K562 (cell line): ENCODE measurements at regions not wholly inside any gene's neighbourhood (a gene's known extent, or its start where the extent isn't known, plus 50 kb on each side); places are given as distances from the start of the nearest gene placed in this dataset.

Experiments
- ATAC-seq: fragments of 200-7000 bp; cut with Tn5 transposase; 3 replicates; pipeline ENCODE4 v1.9.1; 2020; ENCODE audit warnings: moderate library complexity
- BruUV-seq: library from RNA; stranded (reverse); fragments of 400-500 nt; replicated peaks from 2 replicates; lab custom pipeline; 2021; lab: Mats Ljungman, UMichigan
- CTCF ChIA-PET: fragments of 300-600 bp; formaldehyde crosslinking; extraction: SDS; loops from one replicate; lab custom pipeline; 2021; ENCODE audit warnings: low intra/inter-chr PET ratio; lab: Yijun Ruan, JAX
- POLR2A ChIA-PET: fragments of 300-600, 350-650 bp; sonication (Branson Sonifier 250); formaldehyde crosslinking; extraction: SDS; loops from one replicate; lab custom pipeline; 2021; ENCODE audit warnings: antibody characterized with exemption, inconsistent platforms; lab: Yijun Ruan, JAX
- DNase-seq, 4 experiments: peaks; one replicate each; pipeline versions ENCODE4 v3.0.0 to v3.0.0-alpha.2; 2011 to 2018; ENCODE audit warnings: low spot score in 3 of 4, mixed read lengths in 3 of 4; ENCODE audit errors: extremely low read depth in 1 of 4
- FAIRE-seq: peaks from 2 replicates; lab custom pipeline; 2011; peaks lifted over from hg19 to GRCh38; lab: Jason Lieb, UNC
- H2AFZ ChIP-seq: 2 replicates; pipeline ENCODE4 v1.6.0; 2011; ENCODE audit warnings: low read depth, low read length, control low read depth, inconsistent platforms
- H3K27ac ChIP-seq: fragments of 200-600 bp; 3 replicates; pipeline ENCODE4 v1.8.0; 2011; ENCODE audit warnings: low read depth, mild to moderate bottlenecking, control low read depth, inconsistent platforms, low read length, moderate library complexity, mixed read lengths; ENCODE audit errors: extremely low read depth
- H3K27me3 ChIP-seq, 2 experiments: fragments of 300-600 bp in 1 of 2; 2 replicates in 1 of 2; 3 replicates in 1 of 2; pipeline versions ENCODE4 v1.6.0 to v1.8.0; 2011; ENCODE audit warnings: inconsistent platforms in 2 of 2, low read length in 2 of 2, mild to moderate bottlenecking in 1 of 2, mixed read lengths in 1 of 2, moderate library complexity in 1 of 2; ENCODE audit not compliant: control insufficient read depth in 2 of 2, insufficient read depth in 2 of 2
- H3K36me3 ChIP-seq: fragments of 300-600 bp; 3 replicates; pipeline ENCODE4 v1.8.0; 2011; ENCODE audit warnings: mild to moderate bottlenecking, low read length, inconsistent platforms; ENCODE audit not compliant: control insufficient read depth, insufficient read depth
- H3K4me1 ChIP-seq, 2 experiments: fragments of 200-600 bp in 1 of 2; replicated peaks in 1 of 2; 2 replicates in 1 of 2; 3 replicates in 1 of 2; pipeline versions ENCODE4 v1.5.1 to v1.8.0; 2011; ENCODE audit warnings: inconsistent platforms in 2 of 2, low read length in 2 of 2, mild to moderate bottlenecking in 1 of 2, mixed read lengths in 1 of 2, moderate library complexity in 1 of 2; ENCODE audit not compliant: control insufficient read depth in 2 of 2, insufficient read depth in 2 of 2
- H3K4me2 ChIP-seq: 2 replicates; pipeline ENCODE4 v1.6.1; 2011; ENCODE audit warnings: low read length, control low read depth, inconsistent platforms, mixed read lengths; ENCODE audit not compliant: insufficient read depth
- H3K4me3 ChIP-seq: fragments of 200-600 bp; sonication (generic), shearing (Covaris generic); 2 replicates; pipeline ENCODE4 v1.5.1; 2016; ENCODE audit warnings: control low read depth, inconsistent platforms
- H3K79me2 ChIP-seq: fragments of 200-600 bp; 3 replicates; pipeline ENCODE4 v1.8.0; 2011; ENCODE audit warnings: low read length, inconsistent platforms; ENCODE audit not compliant: control insufficient read depth, insufficient read depth
- H3K9ac ChIP-seq, 2 experiments: 2 replicates each; pipeline versions ENCODE4 v1.6.0 to v1.6.1; 2011; ENCODE audit warnings: low read depth in 2 of 2, low read length in 2 of 2, control low read depth in 1 of 2, inconsistent platforms in 1 of 2, mild to moderate bottlenecking in 1 of 2, mixed read lengths in 1 of 2; ENCODE audit not compliant: insufficient read depth in 1 of 2
- H3K9me1 ChIP-seq: one replicate; pipeline ENCODE4 v1.6.0; 2011; ENCODE audit warnings: inconsistent platforms, mild to moderate bottlenecking, low read length, moderate library complexity; ENCODE audit not compliant: control insufficient read depth, insufficient read depth
- H3K9me3 ChIP-seq: replicated peaks from 2 replicates; pipeline ENCODE4 v1.5.1; 2011; ENCODE audit warnings: low read depth, low read length, inconsistent platforms; ENCODE audit not compliant: control insufficient read depth, insufficient read depth
- H4K20me1 ChIP-seq: replicated peaks from 2 replicates; pipeline ENCODE4 v1.6.1; 2011; ENCODE audit warnings: low read length, inconsistent platforms, mixed read lengths; ENCODE audit not compliant: control insufficient read depth, insufficient read depth
- CHD2 ChIP-seq: IDR thresholded peaks from 2 replicates; pipeline ENCODE4 v1.6.1; 2011; ENCODE audit warnings: low read depth, low read length
- CTBP1 ChIP-seq: fragments of 450-650 bp; IDR thresholded peaks from 2 replicates; pipeline ENCODE4 v1.6.1; 2016; ENCODE audit warnings: borderline replicate concordance
- FOXK2 ChIP-seq, 2 experiments: fragments of 450-650 bp; IDR thresholded peaks in 1 of 2; conservative IDR thresholded peaks in 1 of 2; 2 replicates each; pipeline ENCODE4 v1.6.1; 2016; ENCODE audit warnings: low read depth in 2 of 2, mild to moderate bottlenecking in 1 of 2
- GABPA ChIP-seq: fragments of 200-800 bp; sonication (Bioruptor generic); conservative IDR thresholded peaks from 2 replicates; pipeline ENCODE4 v1.6.1; 2016; ENCODE audit warnings: low read depth, missing genetic modification characterization, missing compliant biosample characterization
- GTF2A2 ChIP-seq: IDR thresholded peaks from 2 replicates; pipeline ENCODE4 v1.6.1; 2016; ENCODE audit warnings: mild to moderate bottlenecking, missing genetic modification characterization, missing compliant biosample characterization
- ILK ChIP-seq: fragments of 450-650 bp; IDR thresholded peaks from 2 replicates; pipeline ENCODE4 v1.6.1; 2016; ENCODE audit warnings: missing genetic modification characterization, low read depth, mild to moderate bottlenecking, missing compliant biosample characterization, moderate library complexity, borderline replicate concordance
- KDM2B ChIP-seq: fragments of 250-450 bp; sonication (Bioruptor Pico); IDR thresholded peaks from 2 replicates; pipeline ENCODE4 v1.8.0; 2021; ENCODE audit warnings: mild to moderate bottlenecking, moderate library complexity
- PCBP2 ChIP-seq: fragments of 200-400 bp; formaldehyde crosslinking; IDR thresholded peaks from 2 replicates; pipeline ENCODE4 v1.6.1; 2018; ENCODE audit warnings: low read length, low read depth, mild to moderate bottlenecking, moderate library complexity; ENCODE audit not compliant: poor library complexity, severe bottlenecking
- POLR2A ChIP-seq: fragments of 450-650 bp; conservative IDR thresholded peaks from 2 replicates; pipeline ENCODE4 v1.6.1; 2016
- POLR2AphosphoS5 ChIP-seq: IDR thresholded peaks from 2 replicates; pipeline ENCODE4 v1.6.1; 2011; ENCODE audit warnings: mild to moderate bottlenecking, low read depth, low read length, moderate library complexity; ENCODE audit not compliant: control insufficient read depth, insufficient read depth
- RAD51 ChIP-seq: fragments of 450-650 bp; IDR thresholded peaks from 2 replicates; pipeline ENCODE4 v1.7.1; 2016; ENCODE audit warnings: low read depth, mild to moderate bottlenecking, borderline replicate concordance
- SP2 ChIP-seq: IDR thresholded peaks from 2 replicates; pipeline ENCODE4 v1.6.1; 2011; ENCODE audit warnings: mild to moderate bottlenecking, low read depth, low read length, moderate library complexity; ENCODE audit not compliant: poor library complexity, severe bottlenecking; ENCODE audit errors: extremely low read depth
- STAG1 ChIP-seq: sonication (generic); formaldehyde crosslinking; IDR thresholded peaks from 2 replicates; pipeline ENCODE4 v1.5.0; 2020; ENCODE audit warnings: missing genetic modification reagents, borderline replicate concordance
- ZNF311 ChIP-seq: fragments of 250-450 bp; sonication (Bioruptor Pico); IDR thresholded peaks from 2 replicates; pipeline ENCODE4 v1.4.0; 2020; ENCODE audit warnings: mild to moderate bottlenecking, moderate library complexity
- ZNF76 ChIP-seq: fragments of 250-450 bp; sonication (Bioruptor Pico); IDR thresholded peaks from 2 replicates; pipeline ENCODE4 v1.4.0; 2020; ENCODE audit warnings: mild to moderate bottlenecking, moderate library complexity, borderline replicate concordance
- WGBS: fragments of 100-300 bp; shearing (Covaris generic); methylation state at CpG from one replicate; pipeline ENCODE4 v1.1.6; 2016; ENCODE audit warnings: low coverage, mixed read lengths; ENCODE audit not compliant: insufficient coverage; ENCODE audit errors: missing lambda C conversion rate; 5-methylcytosine and 5-hydroxymethylcytosine counted together
- in situ Hi-C: fragments of 300-500 bp; cut with MboI; formaldehyde crosslinking; loops from 4 replicates; pipeline ENCODE4 v1.15.0; 2018; ENCODE audit warnings: inconsistent platforms, mixed read lengths
- intact Hi-C: fragments of 100-400 bp; cut with micrococcal nuclease; formaldehyde crosslinking; loops from 2 replicates; pipeline ENCODE4 v1.14.2; 2022
- TF ChIP-seq, protein P1 (sequence below): fragments of 150-350 bp; conservative IDR thresholded peaks from 2 replicates; pipeline ENCODE4 v1.6.1; 2014; ENCODE audit warnings: low read length
- TF ChIP-seq, protein P2 (sequence below): fragments of 250-450 bp; sonication (Bioruptor Pico); IDR thresholded peaks from 2 replicates; pipeline ENCODE4 v1.4.0; 2020; ENCODE audit warnings: borderline replicate concordance

DNA sequence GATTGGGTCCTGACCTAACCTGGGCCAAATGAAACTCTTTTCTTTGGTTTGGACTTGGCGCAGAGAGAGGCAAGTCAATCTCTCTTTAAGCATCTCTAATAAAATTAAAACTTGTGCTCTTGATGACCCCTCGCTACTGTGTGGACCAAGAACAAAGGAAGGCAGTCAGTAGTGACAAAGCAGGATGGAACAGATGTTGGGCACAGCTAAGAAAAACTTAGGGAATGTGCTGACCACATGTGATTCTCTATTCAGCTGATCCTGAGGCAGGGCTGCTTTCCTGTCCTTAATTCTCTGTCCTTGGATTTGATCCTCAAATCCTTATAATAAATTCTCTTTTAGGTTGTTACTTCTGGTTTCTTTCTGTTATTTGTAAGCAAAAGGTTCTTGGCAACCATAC lies 259.9 kb downstream of the ZIC1 start:
- no peak overlapping the region for H3K4me3 ChIP-seq
- H2AFZ ChIP-seq: no peak overlapping the region
- intact Hi-C loops (no loop called here), in situ Hi-C loops (no loop called here)
- H3K9ac ChIP-seq: no peak overlapping the region
- H3K4me2 ChIP-seq: no peak overlapping the region
- 0% methylated on average over 2 of the region's 2 CpGs for WGBS
- H3K36me3 ChIP-seq: no peaks in the 10 kb centered on the region
- no peaks in the 10 kb centered on the region for H3K9me1 ChIP-seq
- CTCF ChIA-PET: no interaction called here
- FAIRE-seq (no peak), ATAC-seq (no peak), DNase-seq (no peak)
- H3K27me3 ChIP-seq: no peaks in the 10 kb centered on the region
- H3K9me3 ChIP-seq: no peaks in the 10 kb centered on the region
- no peaks in the 10 kb centered on the region for H3K4me1 ChIP-seq
- TF ChIP-seq KDM2B (CRISPR knock-in tag) (no peak), CHD2 (no peak), SP2 (no peak), STAG1 (CRISPR knock-in tag) (no peak), FOXK2 (conservative IDR thresholded peaks at IDR 0.05 in 1 of 2, IDR thresholded peaks at IDR 0.05 in 1 of 2; ENCODE audit: low read depth in 2 of 2) (no peak), POLR2A (no peak), ZNF76 (no peak), ZNF311 (CRISPR knock-in tag) (no peak), POLR2AphosphoS5 (no peak), GABPA (tag) (no peak), GTF2A2 (tag) (no peak), CTBP1 (no peak), RAD51 (no peak), ILK (tag) (no peak), PCBP2 (no peak)
- TF ChIP-seq, protein P1, sequence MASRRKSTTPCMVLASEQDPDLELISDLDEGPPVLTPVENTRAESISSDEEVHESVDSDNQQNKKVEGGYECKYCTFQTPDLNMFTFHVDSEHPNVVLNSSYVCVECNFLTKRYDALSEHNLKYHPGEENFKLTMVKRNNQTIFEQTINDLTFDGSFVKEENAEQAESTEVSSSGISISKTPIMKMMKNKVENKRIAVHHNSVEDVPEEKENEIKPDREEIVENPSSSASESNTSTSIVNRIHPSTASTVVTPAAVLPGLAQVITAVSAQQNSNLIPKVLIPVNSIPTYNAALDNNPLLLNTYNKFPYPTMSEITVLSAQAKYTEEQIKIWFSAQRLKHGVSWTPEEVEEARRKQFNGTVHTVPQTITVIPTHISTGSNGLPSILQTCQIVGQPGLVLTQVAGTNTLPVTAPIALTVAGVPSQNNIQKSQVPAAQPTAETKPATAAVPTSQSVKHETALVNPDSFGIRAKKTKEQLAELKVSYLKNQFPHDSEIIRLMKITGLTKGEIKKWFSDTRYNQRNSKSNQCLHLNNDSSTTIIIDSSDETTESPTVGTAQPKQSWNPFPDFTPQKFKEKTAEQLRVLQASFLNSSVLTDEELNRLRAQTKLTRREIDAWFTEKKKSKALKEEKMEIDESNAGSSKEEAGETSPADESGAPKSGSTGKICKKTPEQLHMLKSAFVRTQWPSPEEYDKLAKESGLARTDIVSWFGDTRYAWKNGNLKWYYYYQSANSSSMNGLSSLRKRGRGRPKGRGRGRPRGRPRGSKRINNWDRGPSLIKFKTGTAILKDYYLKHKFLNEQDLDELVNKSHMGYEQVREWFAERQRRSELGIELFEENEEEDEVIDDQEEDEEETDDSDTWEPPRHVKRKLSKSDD: no peak
- TF ChIP-seq, protein P2, sequence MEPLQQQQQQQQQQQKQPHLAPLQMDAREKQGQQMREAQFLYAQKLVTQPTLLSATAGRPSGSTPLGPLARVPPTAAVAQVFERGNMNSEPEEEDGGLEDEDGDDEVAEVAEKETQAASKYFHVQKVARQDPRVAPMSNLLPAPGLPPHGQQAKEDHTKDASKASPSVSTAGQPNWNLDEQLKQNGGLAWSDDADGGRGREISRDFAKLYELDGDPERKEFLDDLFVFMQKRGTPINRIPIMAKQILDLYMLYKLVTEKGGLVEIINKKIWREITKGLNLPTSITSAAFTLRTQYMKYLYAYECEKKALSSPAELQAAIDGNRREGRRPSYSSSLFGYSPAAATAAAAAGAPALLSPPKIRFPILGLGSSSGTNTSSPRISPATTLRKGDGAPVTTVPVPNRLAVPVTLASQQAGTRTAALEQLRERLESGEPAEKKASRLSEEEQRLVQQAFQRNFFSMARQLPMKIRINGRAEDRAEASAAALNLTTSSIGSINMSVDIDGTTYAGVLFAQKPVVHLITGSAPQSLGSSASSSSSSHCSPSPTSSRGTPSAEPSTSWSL (CRISPR knock-in tag): no peak
- no TSS peak for BruUV-seq
- H3K27ac ChIP-seq: no peak overlapping the region
- H4K20me1 ChIP-seq: no peaks in the 10 kb centered on the region
- POLR2A ChIA-PET: no interaction called here
- no peaks in the 10 kb centered on the region for H3K79me2 ChIP-seq
